Activated naive CD4-positive, alpha-beta T cell treated with anti-CD3 and anti-CD28 coated beads, Interleukin-2, amount 50 U/mL, for 16 hours (primary cell): ENCODE measurements at regions not wholly inside any gene's neighbourhood (a gene's known extent, or its start where the extent isn't known, plus 50 kb on each side); places are given as distances from the start of the nearest gene placed in this dataset.
"Not testable (repeated sequence)": the region's sequence is repeated elsewhere in the genome, so short reads cannot be mapped to it uniquely, and the experiment has no call there.

Source experiments
- DNase-seq: peaks from one replicate; pipeline ENCODE4 v3.0.0-alpha.2; 2020

DNA sequence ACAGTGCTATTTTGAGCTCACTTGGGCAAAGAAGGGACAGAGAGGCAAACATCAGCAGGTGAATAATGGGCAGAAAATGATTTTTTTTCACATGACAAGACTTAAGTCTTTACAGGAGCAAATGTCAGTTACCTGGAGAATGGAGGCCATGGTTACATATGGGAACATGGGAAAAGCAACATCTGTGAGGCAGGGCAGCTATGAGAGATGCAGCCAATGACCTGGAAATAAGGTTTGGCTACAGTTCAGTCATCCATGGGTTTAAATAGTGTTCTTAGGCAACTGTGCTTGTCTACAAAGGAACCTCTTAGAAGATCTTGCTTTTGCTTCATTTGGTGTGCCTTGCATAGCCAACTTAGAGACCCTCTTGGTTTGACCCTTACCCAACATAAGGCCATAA lies 490.2 kb upstream of the LCORL start:
- DNase-seq = no peak

DNA sequence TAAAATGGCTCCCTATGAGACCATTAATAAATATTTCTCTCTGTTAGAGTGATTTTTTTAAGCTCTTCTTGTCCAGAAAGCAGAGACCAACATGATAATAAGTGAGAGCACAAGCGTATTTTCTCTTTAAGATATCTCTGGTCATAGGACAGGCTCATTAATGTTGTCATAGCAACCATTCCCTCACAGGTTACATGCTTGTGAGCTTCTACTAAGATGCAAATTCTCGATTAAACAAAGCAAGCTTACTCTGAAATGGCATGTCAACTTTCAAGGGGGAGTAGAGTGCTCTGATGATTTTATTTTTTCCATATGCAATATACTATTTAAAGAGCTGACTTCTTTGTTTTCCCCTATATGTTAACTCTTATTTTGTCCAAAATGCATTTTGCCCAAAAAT lies 487.2 kb upstream of the LCORL start:
- no peak for DNase-seq

DNA sequence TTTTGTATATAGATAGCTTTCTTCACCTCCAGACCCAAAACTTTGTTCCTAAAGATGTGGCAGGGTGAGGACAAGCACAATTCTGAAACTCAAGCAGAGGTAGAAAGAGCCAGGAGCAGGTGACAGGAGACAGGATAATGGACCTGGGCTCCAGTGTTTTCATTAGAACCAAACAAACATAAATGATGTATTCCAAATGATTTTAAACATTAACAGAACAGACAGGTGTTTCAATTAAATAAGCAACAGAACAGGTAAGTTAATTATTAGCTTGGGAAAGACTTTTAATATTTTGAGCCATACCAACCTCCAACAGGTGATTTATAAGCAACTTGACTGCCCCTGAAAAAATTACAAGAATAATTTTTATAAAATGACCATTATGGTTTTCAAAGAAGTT lies 459.4 kb upstream of the LCORL start:
- DNase-seq = no peak

DNA sequence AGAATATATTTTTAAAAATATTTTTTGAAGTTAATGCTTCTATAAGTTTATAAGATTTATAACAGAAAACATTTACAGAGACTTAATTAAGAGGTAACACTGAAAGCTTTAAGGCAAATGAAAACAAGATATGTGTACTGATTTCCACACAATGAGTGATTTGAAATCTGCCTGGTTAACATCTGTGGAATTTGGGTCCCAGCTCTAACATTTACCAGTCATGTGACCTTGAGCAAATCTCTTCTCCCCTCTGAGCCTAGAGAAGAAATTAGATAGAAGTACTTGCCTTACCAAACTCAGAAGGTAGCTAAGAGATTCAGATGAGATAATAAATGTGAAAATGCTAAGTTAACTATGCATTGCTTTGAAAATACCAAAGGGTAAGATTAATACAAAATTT lies 458.8 kb upstream of the LCORL start:
- DNase-seq = no peak

DNA sequence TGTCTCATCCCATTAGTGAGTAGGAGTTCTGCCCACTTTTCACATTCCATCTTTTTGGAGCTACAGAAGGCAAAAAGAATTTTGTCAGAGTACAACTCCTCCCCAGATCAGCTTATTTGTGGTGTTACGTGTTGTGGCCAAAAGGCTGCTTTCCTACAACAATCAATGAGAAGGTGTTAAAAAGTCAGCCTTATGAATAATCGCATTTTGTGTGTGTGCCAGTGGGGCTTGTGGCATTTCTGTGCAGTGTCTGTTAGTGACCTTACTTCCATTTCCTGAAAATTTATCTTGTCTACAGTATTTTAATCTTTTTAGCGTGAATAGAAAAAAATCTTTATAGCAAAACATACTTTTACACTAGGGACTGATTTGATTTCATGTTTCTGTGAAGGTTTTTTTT lies 458.3 kb upstream of the LCORL start:
- no peak for DNase-seq

DNA sequence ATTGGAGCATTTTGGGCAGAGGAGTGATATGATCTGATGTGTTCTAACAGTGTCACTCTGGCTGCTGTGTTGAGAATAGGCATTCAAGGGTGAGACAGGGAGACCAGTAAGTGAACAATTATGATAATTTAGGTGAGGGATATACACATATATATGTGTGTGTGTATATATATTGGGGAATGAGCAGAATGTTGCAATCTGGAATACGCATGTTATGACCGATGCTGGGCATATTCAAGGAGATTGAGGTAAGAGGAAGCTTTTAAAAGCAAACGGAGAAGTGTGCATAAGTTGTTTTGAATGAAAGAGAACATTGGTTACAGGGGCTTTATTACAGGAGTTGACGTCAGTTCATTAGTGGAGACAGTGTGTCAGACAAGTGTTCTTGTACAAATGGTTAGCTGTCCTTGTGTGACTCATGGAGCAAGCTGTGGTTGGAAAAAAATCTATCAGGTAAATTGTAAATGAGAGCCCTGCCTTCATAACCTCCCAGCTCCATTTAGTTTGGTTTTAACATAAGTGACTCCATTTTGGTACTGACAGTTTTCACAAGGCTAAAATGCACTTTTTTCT lies 442.5 kb upstream of the LCORL start:
- DNase-seq = no peak

DNA sequence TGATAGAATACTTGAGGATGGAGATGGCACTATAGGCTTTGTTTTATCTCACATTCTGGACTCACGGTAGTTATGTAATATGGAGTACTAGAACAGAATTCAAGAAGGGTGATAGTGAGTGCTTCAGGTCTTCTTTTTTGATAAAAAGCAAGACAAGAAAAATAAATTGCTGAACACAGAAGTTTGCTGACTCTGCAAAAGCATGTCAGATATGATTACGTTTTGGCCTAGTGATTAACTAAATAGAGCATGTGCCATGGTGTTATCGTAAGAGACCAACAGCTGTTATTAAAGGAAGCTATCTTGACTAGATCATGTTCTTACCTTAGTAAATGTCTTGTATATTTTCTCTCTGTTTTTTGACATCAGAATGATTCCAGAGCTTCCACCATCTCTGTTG lies 436.9 kb upstream of the LCORL start:
- DNase-seq = no peak

DNA sequence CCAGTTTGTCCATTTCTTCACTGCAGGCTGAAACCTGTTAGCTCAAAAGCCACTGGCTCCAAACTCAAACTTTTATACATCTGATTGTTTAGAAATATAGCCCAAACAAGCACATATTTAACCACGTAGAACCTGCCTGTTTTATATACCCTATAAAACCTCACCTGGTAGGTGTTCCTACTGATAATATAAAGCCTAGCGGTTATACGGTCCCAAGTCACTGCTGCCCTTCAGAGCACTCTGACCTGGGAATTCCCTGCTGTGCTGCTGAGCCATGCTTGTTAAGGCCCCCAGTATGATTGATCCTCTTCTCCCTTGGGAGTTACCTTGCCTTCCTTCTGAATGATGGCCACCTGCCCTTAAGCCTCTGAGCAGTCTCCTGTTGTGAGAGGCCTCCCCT lies 432.8 kb upstream of the LCORL start:
- DNase-seq = no peak

DNA sequence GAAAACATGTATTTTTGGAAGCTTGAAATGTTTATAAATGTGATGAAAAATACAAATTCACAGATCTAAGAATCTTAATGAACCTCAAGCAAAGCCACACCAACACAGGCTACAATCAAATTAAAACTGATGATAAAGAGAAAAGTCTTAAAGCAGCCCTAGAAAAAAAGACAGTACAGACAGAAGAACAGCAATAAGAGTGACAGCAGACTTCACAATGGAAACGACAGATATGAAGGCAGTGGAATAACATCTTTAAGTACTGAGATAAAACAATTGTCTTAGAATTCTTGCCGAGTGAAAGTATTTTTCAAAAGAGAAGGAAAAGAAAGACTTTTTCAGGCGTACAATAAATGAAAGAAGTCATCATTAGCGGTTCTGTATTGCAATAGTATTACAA lies 423.6 kb upstream of the LCORL start:
- no peak for DNase-seq

DNA sequence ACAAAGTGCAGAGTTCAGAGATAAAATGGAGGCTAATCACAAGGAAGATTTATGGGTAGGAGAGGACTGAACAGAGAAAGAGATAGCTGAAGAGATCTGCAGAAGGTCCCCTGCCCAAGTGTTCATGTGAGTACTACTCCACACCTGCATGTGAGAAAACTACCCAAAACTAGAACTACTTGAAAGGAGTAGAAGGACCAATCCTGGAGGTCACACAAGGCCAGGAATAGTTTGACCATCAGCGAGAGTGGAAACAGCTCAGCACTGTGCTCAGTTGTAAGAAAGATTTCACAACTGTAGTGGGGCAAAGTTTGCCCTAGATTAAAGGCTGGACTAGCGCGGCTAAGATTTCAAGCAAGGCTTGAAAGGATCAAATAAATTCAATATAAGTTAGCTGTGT lies 422.7 kb upstream of the LCORL start:
- DNase-seq = no peak

DNA sequence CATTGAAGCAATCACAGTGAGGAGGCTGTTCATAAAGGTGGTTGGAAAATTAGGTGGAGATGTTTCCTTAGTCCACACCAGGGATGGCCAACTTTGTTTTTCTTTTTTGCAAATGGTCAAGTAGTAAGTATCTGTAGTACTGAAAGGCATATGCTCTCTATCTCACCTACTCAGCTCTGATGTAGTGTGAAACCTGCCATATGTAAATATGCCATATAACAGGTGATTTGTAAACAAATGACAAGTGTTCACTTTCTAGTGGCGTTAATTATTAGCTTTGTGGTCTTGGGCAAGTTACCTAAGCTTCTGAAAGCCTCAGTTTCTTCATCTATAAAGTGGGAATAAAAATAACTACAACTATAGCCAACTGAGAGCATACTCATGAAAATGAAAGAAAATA lies 421.4 kb upstream of the LCORL start:
- DNase-seq = no peak

DNA sequence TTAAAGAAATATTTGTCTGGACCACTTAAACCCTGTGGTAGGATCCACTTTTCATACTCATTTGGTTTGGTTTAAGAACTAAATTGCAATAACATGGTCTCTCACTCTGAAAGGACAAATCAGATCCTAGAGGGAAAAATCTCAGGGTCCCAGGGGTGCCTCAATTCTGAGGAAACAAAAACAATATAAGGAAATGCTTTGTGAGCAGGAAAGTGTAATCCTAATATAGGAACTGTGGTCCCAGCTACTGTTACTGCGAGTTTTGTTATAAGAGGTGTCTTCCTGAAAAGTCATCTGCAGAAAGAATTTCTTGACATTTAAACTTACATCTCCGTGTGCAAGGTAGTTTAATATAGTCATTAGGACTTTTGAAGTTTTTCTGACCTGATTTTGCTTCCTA lies 420.1 kb upstream of the LCORL start:
- no peak for DNase-seq

DNA sequence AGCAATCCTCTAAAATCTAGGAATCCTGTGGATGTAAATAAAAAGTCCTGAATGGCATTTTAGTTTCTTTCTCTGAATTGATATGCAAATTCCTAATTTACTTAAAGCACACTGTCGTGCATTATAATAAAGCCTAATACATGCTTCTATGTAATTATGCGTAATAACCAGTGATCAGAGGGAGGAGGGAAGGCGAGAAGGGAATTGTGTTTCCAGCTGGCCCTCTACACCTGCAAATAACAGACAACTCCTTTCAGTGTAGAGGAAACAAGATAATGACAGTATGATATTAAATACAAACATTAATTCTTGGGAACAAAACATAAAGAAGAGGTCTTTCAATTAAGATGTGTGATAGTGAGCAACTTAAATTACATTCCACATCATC lies 419.6 kb upstream of the LCORL start:
- DNase-seq = no peak

DNA sequence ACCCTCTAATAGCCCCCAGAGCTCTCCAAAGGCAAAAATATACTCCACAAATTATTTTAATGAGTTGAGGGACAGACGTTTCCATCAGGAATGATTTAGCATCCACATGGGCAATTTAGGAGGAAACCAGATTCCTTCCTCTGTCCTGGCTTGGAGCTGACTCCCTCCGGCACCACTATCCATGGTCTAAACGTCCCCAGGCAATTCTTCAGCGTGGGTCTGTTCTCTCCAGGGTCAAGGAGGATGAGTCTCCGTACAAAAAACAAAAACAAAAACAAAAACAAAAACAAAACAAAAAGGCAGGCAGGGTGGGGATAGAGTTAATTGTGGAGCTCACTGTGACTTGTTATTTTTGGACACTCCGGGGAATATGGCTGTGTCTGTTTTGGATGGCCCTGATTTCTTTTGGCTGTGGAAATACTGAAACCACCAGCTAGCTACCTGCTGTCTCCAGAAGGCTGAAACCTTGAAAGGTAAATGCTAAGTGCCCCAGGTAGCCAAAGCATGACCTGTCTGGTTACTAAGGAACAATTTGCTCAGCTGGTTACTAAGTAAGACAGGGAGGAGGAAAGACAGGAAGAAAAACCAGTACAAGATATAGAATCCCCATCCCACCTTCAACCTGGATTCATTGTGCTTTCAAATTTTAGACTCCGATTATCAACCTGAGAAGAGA lies 419.1 kb upstream of the LCORL start:
- DNase-seq = no peak

DNA sequence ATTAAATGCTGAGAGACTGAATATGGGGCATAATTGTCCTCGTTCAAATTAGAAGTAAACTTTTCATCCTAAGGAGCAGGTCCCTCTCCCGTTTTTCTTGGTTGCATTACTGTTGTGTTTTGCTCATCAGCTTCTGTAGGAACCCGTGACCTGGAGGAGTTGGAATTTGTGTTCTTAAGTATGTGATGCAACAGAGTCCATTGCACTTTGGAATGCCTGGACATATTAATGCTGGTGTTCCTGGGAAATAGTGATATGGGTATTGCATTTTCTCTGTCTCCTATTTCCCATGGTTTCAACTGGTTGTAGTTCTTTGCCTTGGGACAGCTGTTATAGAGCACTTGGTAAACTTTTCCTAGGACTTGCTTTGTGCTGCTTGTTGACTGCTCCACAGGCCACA lies 417.8 kb upstream of the LCORL start:
- DNase-seq = no peak

DNA sequence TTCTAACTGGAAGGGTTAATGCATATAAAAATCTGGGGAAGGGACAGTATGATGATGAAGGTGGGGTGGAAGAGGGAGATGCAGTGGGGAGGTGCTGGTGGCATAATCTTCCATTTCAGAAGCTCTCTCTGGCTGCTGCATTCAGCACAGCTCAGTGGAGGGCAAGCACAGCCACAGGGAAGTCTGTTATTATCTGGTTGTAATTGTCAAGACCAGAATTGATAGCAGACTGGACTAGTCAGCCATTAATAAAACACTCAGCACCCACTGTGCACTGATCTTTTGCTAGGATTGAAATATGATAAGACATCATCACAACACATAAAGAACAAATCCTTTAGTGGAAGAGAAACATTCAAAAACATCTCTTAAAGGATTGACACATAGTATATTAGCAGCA lies 414.2 kb upstream of the LCORL start:
- DNase-seq = no peak

DNA sequence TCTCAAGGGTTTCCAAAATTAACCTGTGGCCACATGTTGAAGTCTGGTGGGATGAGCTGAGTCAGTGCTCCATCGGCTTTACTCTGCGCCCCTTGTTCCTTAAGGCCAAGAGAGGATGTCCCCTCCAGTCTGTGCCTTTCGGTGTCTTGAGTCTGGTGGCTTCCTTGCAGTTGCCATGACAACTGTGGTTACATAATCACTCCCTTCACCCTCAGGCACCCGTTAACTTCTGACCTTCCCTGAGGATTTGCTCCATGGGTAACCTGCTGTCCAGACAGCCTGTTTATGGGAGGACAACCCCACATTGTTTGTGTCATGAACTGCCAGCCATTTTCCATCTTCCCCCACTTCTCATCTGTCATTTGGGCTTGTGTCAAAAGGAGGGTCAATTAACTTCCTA lies 401.1 kb upstream of the LCORL start:
- DNase-seq = no peak

DNA sequence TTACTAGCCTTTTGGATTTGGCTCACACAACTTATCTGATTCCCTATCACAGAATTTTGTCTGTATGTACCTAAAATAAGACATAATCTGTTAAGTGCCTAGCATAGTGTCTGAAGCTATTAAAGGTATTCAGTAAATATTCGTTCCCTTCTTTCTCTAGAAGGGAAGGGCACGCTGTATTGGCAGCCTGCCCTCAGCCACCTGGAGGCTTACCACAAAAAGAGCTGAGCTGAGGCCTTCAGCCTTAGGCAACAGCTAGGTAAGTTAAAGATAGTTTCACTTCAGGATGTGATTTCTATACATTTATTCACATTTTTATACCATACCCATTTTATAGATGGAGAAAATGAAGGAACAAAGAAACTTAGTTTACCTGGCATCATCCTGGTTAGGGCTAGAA lies 400.0 kb upstream of the LCORL start:
- no peak for DNase-seq

DNA sequence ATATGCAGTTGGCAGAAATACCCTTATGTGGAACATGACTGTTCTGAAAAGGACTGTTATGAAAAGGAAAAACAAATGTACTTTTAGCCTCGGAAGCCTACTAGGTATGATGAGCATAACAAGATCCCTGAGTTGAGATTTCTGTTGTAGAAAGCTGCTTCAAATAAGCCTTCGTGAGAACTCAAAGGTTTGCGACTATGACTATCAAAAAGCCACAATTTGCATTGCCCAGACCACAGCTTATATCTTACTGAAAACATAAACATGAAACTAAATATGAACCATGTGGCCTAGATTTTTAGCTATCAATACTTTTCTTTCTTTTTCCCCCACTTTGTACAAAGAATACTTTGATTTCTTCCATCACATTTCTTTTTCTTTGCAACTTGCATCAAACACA lies 398.2 kb upstream of the LCORL start:
- no peak for DNase-seq

DNA sequence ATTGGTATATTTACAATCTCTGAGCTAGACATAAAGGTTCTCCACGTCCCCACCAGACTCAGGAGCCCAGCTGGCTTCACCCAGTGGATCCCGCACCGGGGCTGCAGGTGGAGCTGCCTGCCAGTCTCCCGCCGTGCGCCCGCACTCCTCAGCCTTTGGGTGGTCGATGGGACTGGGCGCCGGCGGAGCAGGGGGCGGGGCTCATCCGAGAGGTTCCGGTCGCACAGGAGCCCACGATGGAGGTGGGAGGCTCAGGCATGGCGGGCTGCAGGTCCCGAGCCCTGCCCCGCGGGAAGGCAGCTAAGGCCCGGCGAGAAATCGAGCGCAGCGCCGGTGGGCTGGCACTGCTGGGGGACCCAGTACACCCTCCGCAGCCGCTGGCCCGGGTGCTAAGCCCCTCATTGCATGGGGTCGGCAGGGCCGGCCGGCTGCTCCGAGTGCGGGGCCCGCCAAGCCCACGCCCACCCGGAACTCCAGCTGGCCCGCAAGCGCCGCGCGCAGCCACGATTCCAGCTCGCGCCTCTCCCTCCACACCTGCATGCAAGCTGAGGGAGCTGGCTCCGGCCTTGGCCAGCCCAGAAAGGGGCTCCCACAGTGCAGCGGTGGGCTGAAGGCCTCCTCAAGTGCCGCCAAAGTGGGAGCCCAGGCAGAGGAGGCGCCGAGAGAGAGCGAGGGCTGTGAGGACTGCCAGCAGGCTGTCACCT lies 396.8 kb upstream of the LCORL start:
- DNase-seq = not testable (repeated sequence)

DNA sequence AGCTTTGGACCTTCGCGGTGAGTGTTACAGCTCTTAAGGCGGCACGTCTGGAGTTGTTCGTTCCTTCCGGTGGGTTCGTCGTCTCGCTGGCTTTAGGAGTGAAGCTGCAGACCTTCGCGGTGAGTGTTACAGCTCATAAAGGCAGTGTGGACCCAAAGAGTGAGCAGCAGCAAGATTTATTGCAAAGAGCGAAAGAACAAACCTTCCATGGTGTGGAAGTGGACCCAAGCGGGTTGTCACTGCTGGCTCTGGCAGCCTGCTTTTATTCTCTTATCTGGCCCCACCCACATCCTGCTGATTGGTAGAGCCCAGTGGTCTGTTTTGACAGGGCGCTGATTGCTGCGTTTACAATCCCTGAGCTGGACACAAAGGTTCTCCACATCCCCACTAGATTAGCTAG lies 396.1 kb upstream of the LCORL start:
- DNase-seq = not testable (repeated sequence)

DNA sequence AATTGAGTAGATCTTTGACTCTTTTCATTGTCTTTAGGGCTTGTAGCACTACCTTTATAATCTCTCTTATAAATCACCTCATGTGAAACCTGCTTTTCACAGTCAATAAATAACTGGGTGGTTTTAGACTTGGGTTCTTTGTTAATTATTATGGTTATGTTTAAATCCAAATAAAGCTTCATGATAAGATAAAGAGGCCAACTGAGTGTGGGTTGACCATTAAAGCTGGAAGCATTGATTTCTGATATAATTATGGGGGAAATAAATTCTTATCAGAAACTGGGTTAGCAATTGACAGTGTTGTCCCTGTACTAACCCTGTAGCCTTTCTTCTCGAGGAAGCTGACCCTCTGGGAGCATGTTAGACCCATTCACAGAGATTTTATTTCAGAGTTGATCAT lies 384.7 kb upstream of the LCORL start:
- no peak for DNase-seq

DNA sequence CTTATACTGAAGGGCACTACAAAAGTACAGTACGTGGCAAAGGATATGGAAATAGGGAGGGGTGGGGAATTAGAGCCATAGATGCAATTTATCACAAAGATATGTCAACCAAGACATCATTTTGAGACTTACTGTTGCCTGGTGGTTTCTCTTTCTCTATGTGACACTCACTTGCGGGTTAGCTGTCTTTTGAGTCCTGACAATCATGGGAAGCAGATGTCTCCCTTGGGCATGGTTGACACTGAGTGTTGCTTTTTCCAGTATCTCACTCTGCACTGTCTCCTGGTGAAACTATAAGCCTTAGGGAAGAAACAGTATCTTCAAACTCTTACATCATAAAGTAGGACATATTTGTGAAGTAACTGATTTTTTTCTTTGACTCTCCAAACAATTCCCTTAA lies 383.5 kb upstream of the LCORL start:
- no peak for DNase-seq

DNA sequence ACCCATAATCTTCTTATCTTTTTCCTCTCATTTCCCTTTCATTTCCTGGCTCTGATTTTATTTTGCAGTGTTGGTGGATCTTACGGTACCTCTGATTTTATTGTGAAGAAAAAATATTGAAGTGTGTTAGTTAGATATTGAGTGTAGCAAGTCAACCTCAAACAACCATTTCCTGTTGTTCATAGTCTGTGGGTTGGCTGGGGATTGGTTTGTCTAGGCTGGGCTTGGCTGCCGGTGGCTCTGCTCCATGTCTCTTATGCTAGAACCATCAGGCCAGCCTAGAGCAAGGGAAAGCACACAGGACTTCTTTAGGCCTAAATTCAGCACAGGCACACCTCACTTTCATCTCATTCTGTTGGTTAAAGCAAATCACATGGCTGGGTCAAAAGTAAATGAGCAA lies 383.1 kb upstream of the LCORL start:
- DNase-seq = no peak

DNA sequence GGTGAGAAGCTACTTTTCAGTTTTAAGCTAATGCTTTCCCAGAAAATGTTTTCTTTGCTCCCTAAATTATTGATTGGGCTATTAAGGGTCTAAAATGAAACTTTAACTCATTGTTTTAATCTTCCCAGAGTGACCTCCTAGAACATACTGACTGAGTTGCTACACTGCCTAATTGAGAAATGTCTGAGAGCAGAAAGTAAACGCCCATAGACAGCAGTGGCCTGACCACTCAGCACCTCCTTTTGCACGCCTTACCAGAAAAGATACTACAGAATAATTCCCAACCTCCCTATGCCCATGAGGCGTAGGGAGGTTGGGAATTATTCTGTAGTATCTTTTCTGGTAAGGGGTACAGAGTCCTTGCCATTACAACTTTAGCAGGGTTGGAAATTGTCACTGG lies 381.8 kb upstream of the LCORL start:
- no peak for DNase-seq
